H9 (cell line): ENCODE measurements at regions not wholly inside any gene's neighbourhood (a gene's known extent, or its start where the extent isn't known, plus 50 kb on each side); places are given as distances from the start of the nearest gene placed in this dataset.

Experiments used
- DNase-seq: peaks from one replicate; pipeline ENCODE4 v3.0.0-alpha.2; 2017
- H2AFZ ChIP-seq: one replicate; pipeline ENCODE4 v1.6.1; 2013; ENCODE audit warnings: mild to moderate bottlenecking, low read length, control low read depth, moderate library complexity
- H2AK5ac ChIP-seq: 2 replicates; pipeline ENCODE4 v1.6.1; 2013; ENCODE audit warnings: low read length, control low read depth, mixed read lengths; ENCODE audit not compliant: insufficient read length
- H2BK120ac ChIP-seq: one replicate; pipeline ENCODE4 v1.6.1; 2013; ENCODE audit warnings: low read depth, mild to moderate bottlenecking, low read length, control low read depth, inconsistent platforms; ENCODE audit not compliant: poor library complexity, severe bottlenecking
- H2BK12ac ChIP-seq: 2 replicates; pipeline ENCODE4 v1.6.1; 2013; ENCODE audit warnings: low read length, control low read depth, mixed read lengths, low read depth; ENCODE audit not compliant: insufficient read length
- H2BK15ac ChIP-seq: 2 replicates; pipeline ENCODE4 v1.6.1; 2013; ENCODE audit warnings: low read depth, low read length, control low read depth
- H2BK20ac ChIP-seq: one replicate; pipeline ENCODE4 v1.6.1; 2013; ENCODE audit warnings: low read depth, mild to moderate bottlenecking, low read length, control low read depth, inconsistent platforms; ENCODE audit not compliant: poor library complexity, severe bottlenecking
- H2BK5ac ChIP-seq: 2 replicates; pipeline ENCODE4 v1.6.1; 2013; ENCODE audit warnings: low read length, control low read depth, mixed read lengths; ENCODE audit not compliant: insufficient read length
- H3K14ac ChIP-seq: 2 replicates; pipeline ENCODE4 v1.6.1; 2013; ENCODE audit warnings: low read length, control low read depth; ENCODE audit not compliant: insufficient read depth
- H3K18ac ChIP-seq: 2 replicates; pipeline ENCODE4 v1.6.1; 2013; ENCODE audit warnings: low read depth, mild to moderate bottlenecking, mixed read lengths, low read length, control low read depth; ENCODE audit not compliant: insufficient read length
- H3K23ac ChIP-seq: 2 replicates; pipeline ENCODE4 v1.6.1; 2013; ENCODE audit warnings: low read length, control low read depth, mixed read lengths, low read depth; ENCODE audit not compliant: insufficient read length
- H3K23me2 ChIP-seq: 2 replicates; pipeline ENCODE4 v1.6.1; 2013; ENCODE audit warnings: low read depth, mild to moderate bottlenecking, mixed read lengths, low read length, control low read depth; ENCODE audit not compliant: insufficient read length, poor library complexity, severe bottlenecking
- H3K27ac ChIP-seq: 2 replicates; pipeline ENCODE4 v1.5.1; 2013; ENCODE audit warnings: low read length, control low read depth, mixed read lengths, low read depth; ENCODE audit not compliant: insufficient read length
- H3K27me3 ChIP-seq: 2 replicates; pipeline ENCODE4 v1.6.1; 2013; ENCODE audit warnings: low read length, control low read depth, inconsistent platforms; ENCODE audit not compliant: insufficient read depth
- H3K4ac ChIP-seq: 2 replicates; pipeline ENCODE4 v1.6.1; 2013; ENCODE audit warnings: low read depth, mild to moderate bottlenecking, control low read depth, inconsistent platforms, low read length, moderate library complexity
- H3K4me1 ChIP-seq: 2 replicates; pipeline ENCODE4 v1.6.1; 2013; ENCODE audit warnings: low read length, control low read depth, inconsistent platforms; ENCODE audit not compliant: insufficient read depth
- H3K4me2 ChIP-seq: 2 replicates; pipeline ENCODE4 v1.6.1; 2013; ENCODE audit warnings: low read length, control low read depth, mixed read lengths; ENCODE audit not compliant: insufficient read length, insufficient read depth
- H3K56ac ChIP-seq: 2 replicates; pipeline ENCODE4 v1.6.1; 2013; ENCODE audit warnings: low read depth, mild to moderate bottlenecking, mixed read lengths, low read length, control low read depth; ENCODE audit not compliant: insufficient read length
- H3K79me1 ChIP-seq: 2 replicates; pipeline ENCODE4 v1.6.1; 2013; ENCODE audit warnings: low read depth, mild to moderate bottlenecking, moderate library complexity, low read length, control low read depth, inconsistent platforms; ENCODE audit not compliant: insufficient read depth, poor library complexity, severe bottlenecking
- H3K79me2 ChIP-seq: 2 replicates; pipeline ENCODE4 v1.6.1; 2013; ENCODE audit warnings: low read length, control low read depth, inconsistent platforms; ENCODE audit not compliant: insufficient read depth
- H3K9ac ChIP-seq: 2 replicates; pipeline ENCODE4 v1.6.1; 2013; ENCODE audit warnings: low read length, control low read depth, mixed read lengths; ENCODE audit not compliant: insufficient read length; ENCODE audit errors: extremely low read depth
- H3K9me3 ChIP-seq: one replicate; pipeline ENCODE4 v1.6.1; 2013; ENCODE audit warnings: low read depth, low read length, inconsistent platforms; ENCODE audit not compliant: control insufficient read depth
- H3T11ph ChIP-seq: one replicate; pipeline ENCODE4 v1.6.1; 2013; ENCODE audit warnings: mild to moderate bottlenecking, low read length, control low read depth, inconsistent platforms
- H4K20me1 ChIP-seq: one replicate; pipeline ENCODE4 v1.6.1; 2013; ENCODE audit not compliant: control insufficient read depth, insufficient read length, insufficient read depth
- H4K5ac ChIP-seq: 2 replicates; pipeline ENCODE4 v1.6.1; 2013; ENCODE audit warnings: low read depth, mild to moderate bottlenecking, mixed read lengths, low read length, control low read depth; ENCODE audit not compliant: insufficient read length
- H4K8ac ChIP-seq: replicated peaks from 2 replicates; pipeline ENCODE4 v1.6.1; 2013; ENCODE audit warnings: low read length, control low read depth, mixed read lengths, low read depth; ENCODE audit not compliant: insufficient read length
- H4K91ac ChIP-seq: 2 replicates; pipeline ENCODE4 v1.6.1; 2013; ENCODE audit warnings: low read depth, mild to moderate bottlenecking, moderate library complexity, mixed read lengths, low read length, control low read depth; ENCODE audit not compliant: insufficient read length
- H3K27ac Mint-ChIP-seq, 3 experiments: 2 replicates in 2 of 3; 3 replicates in 1 of 3; pipeline ENCODE4 v1.8.0; 2020 to 2021; ENCODE audit warnings: mixed read lengths in 3 of 3, mild to moderate bottlenecking in 1 of 3, moderate library complexity in 1 of 3
- H3K27me3 Mint-ChIP-seq: 2 replicates; pipeline ENCODE4 v1.8.0; 2021; ENCODE audit warnings: low read depth, mild to moderate bottlenecking, moderate library complexity, mixed read lengths
- H3K36me3 Mint-ChIP-seq, 3 experiments: 2 replicates in 2 of 3; 3 replicates in 1 of 3; pipeline ENCODE4 v1.8.0; 2020 to 2021; ENCODE audit warnings: low read depth in 3 of 3, mixed read lengths in 3 of 3; ENCODE audit not compliant: insufficient read depth in 1 of 3
- H3K4me1 Mint-ChIP-seq, 2 experiments: 2 replicates each; pipeline ENCODE4 v1.8.0; 2020; ENCODE audit warnings: mixed read lengths in 2 of 2
- H3K4me3 Mint-ChIP-seq, 2 experiments: 2 replicates in 1 of 2; 3 replicates in 1 of 2; pipeline ENCODE4 v1.8.0; 2020 to 2021; ENCODE audit warnings: mild to moderate bottlenecking in 2 of 2, mixed read lengths in 2 of 2, moderate library complexity in 1 of 2
- H3K9me3 Mint-ChIP-seq, 2 experiments: 2 replicates in 1 of 2; 3 replicates in 1 of 2; pipeline ENCODE4 v1.8.0; 2020; ENCODE audit warnings: mild to moderate bottlenecking in 2 of 2, mixed read lengths in 2 of 2, moderate library complexity in 1 of 2
- WGBS: extraction: QIAGEN DNeasy Blood & Tissue Kit; methylation state at CpG from one replicate; pipeline ENCODE4 v1.1.7; 2013; ENCODE audit warnings: missing lambda C conversion rate, low lambda C conversion rate, mixed read lengths; ENCODE audit not compliant: insufficient read length; ENCODE audit errors: extremely low coverage; 5-methylcytosine and 5-hydroxymethylcytosine counted together
- TF ChIP-seq, protein P1 (sequence below): fragments of 200-600 bp; sonication (generic); conservative IDR thresholded peaks from 3 replicates; pipeline ENCODE4 v1.8.0; 2021; ENCODE audit warnings: antibody characterized with exemption, mild to moderate bottlenecking

DNA sequence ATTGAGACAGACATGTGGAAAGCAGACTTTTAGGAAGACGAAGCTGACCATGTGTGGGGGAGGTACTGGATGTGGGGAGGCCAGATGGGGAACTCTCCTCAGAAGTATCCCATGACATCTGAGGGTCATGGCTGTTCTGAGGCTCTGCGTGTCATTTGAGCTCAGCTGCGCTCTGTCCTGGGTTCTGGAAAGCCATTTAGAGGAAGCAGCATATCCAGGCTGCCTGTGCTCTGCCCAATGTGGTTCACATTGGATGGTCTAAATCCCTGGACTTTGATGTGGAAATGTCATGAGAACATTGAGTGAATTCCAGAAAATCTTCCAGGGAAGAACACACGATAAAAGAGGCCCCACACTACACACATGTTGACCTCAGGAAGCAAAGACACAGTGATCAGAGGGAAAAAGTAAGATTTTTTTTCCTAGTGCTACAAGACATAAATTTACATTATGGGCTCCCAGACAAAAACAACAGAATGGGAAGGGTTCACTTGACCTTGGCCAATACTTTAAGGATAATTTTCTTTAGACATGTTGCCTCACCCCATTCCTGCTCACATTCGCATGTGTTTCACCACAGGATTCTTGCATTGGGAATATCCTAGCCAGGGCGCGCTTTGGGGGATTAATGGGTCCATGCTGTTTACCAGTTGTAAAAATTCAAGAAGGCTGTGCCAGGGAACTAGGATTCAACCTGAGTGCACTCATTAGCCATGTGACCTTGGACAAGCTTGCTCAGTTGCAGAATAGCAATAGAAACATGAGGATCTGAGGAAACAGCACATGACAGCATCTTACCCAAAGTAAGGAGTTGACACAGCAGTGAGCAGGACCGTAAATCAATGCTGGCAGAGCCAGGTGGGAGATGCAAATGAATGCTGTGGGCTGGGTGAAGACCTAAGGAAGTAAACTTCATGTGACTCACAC is 73.2 kb upstream of the C1QTNF7 start:
- no peak overlapping the region for H3K56ac ChIP-seq
- no peak overlapping the region for H3K9ac ChIP-seq
- H2AK5ac ChIP-seq: no peak overlapping the region
- no peaks in the 10 kb centered on the region; a peak in 1 of 7 replicates for H3K36me3 Mint-ChIP-seq
- WGBS: no CpG with 5 or more reads among the region's 8 CpGs
- H3K27ac ChIP-seq: no peak overlapping the region
- no peak overlapping the region for H4K5ac ChIP-seq
- H2AFZ ChIP-seq: no peak overlapping the region
- H3K79me1 ChIP-seq: no peaks in the 10 kb centered on the region
- no peak overlapping the region for H4K91ac ChIP-seq
- TF ChIP-seq, protein P1, sequence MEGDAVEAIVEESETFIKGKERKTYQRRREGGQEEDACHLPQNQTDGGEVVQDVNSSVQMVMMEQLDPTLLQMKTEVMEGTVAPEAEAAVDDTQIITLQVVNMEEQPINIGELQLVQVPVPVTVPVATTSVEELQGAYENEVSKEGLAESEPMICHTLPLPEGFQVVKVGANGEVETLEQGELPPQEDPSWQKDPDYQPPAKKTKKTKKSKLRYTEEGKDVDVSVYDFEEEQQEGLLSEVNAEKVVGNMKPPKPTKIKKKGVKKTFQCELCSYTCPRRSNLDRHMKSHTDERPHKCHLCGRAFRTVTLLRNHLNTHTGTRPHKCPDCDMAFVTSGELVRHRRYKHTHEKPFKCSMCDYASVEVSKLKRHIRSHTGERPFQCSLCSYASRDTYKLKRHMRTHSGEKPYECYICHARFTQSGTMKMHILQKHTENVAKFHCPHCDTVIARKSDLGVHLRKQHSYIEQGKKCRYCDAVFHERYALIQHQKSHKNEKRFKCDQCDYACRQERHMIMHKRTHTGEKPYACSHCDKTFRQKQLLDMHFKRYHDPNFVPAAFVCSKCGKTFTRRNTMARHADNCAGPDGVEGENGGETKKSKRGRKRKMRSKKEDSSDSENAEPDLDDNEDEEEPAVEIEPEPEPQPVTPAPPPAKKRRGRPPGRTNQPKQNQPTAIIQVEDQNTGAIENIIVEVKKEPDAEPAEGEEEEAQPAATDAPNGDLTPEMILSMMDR: no peak
- no peak overlapping the region for H2BK5ac ChIP-seq
- no peaks in the 10 kb centered on the region for H3K23me2 ChIP-seq
- no peak overlapping the region for H2BK20ac ChIP-seq
- H3K27me3 Mint-ChIP-seq: peaks cover 3% of the 10 kb centered on the region
- H3K4me2 ChIP-seq: no peak overlapping the region
- H2BK120ac ChIP-seq: no peak overlapping the region
- no peak overlapping the region for H3K4ac ChIP-seq
- no peak overlapping the region for H3K27ac Mint-ChIP-seq
- no peaks in the 10 kb centered on the region for H4K20me1 ChIP-seq
- H4K8ac ChIP-seq: peak overlapping the region; percentile 64
- H3K4me1 Mint-ChIP-seq: peaks cover 5 to 7% of the 10 kb centered on the region in 2 experiments; a peak in 2 of 4 replicates
- no peak overlapping the region for H2BK12ac ChIP-seq
- no peak overlapping the region for H3K18ac ChIP-seq
- no peaks in the 10 kb centered on the region for H3K27me3 ChIP-seq
- no peak overlapping the region for H3K23ac ChIP-seq
- H3T11ph ChIP-seq: no peak overlapping the region
- no peak overlapping the region for H3K4me3 Mint-ChIP-seq
- DNase-seq: no peak
- H3K4me1 ChIP-seq: no peaks in the 10 kb centered on the region; the same call in 1 of the 2 replicates
- H3K9me3 Mint-ChIP-seq: peaks cover 0 to 2% of the 10 kb centered on the region in 2 experiments; a peak in 2 of 5 replicates
- no peaks in the 10 kb centered on the region for H3K9me3 ChIP-seq
- no peak overlapping the region for H3K14ac ChIP-seq
- H3K79me2 ChIP-seq: no peaks in the 10 kb centered on the region
- no peak overlapping the region for H2BK15ac ChIP-seq
